NT2/D1 (cell line): ENCODE measurements at regions not wholly inside any gene's neighbourhood (a gene's known extent, or its start where the extent isn't known, plus 50 kb on each side); places are given as distances from the start of the nearest gene placed in this dataset.
"Not testable (repeated sequence)": the region's sequence is repeated elsewhere in the genome, so short reads cannot be mapped to it uniquely, and the experiment has no call there.

Source experiments
- DNase-seq: peaks from one replicate; pipeline ENCODE4 v3.0.0-alpha.2; 2011; ENCODE audit warnings: low read depth, low spot score
- H3K27me3 ChIP-seq: 2 replicates; pipeline ENCODE4 v1.6.0; 2011; ENCODE audit warnings: mild to moderate bottlenecking; ENCODE audit not compliant: insufficient read length, insufficient read depth
- H3K36me3 ChIP-seq: 2 replicates; pipeline ENCODE4 v1.6.1; 2011; ENCODE audit warnings: mild to moderate bottlenecking, low read length, mixed read lengths; ENCODE audit not compliant: insufficient read depth, insufficient read length
- H3K4me1 ChIP-seq: 2 replicates; pipeline ENCODE4 v1.5.1; 2011; ENCODE audit not compliant: insufficient read depth, insufficient read length
- H3K4me3 ChIP-seq: 2 replicates; pipeline ENCODE4 v1.5.1; 2011; ENCODE audit warnings: low read depth; ENCODE audit not compliant: insufficient read length
- H3K9ac ChIP-seq: 2 replicates; pipeline ENCODE4 v1.6.0; 2011; ENCODE audit warnings: low read depth; ENCODE audit not compliant: insufficient read length
- H3K9me3 ChIP-seq: 2 replicates; pipeline ENCODE4 v1.5.1; 2011; ENCODE audit warnings: mild to moderate bottlenecking, low read length; ENCODE audit not compliant: insufficient read depth
- SUZ12 ChIP-seq: IDR thresholded peaks from 2 replicates; pipeline ENCODE4 v1.6.1; 2011; ENCODE audit not compliant: insufficient read length, insufficient read depth; ENCODE audit errors: extremely low read depth
- YY1 ChIP-seq: IDR thresholded peaks from 2 replicates; pipeline ENCODE4 v1.6.1; 2011; ENCODE audit not compliant: insufficient read length, insufficient read depth
- ZNF274 ChIP-seq: IDR thresholded peaks from 2 replicates; pipeline ENCODE4 v1.6.1; 2011; ENCODE audit warnings: mild to moderate bottlenecking, low read depth, low read length

DNA sequence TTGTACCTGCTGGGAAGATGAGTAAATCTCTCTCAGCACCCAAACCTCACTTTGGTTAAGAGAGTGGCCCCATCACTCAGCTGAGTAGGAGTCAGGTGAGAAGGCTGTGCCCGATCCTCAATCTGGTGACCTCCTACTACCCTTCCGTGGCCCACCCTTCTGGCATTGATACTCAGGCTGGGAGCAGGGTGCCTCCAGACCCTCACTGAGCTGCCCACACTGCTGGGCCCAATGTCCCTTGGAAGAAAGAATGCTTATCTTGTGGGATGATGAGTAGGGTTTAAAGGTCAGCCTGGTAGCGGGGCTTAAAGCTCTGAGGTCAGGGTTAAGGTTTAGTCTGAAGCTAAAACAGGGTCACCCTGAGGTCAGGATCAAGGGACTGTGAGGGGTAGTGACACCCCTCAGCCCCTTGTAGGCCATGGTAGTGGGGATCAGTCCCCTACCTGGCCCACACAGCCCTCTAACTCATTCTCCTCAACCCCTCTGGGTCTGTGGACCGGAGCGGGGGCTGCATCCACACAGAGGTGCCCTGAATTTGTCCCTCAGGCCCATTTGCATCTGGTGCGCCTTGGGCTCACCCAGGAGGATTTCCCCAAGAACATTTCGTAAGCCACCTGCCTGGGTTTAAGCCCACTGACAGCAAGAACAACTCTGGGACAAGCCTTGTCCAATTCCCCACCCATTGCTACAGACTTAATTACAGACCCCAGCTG is 123.8 kb downstream of the CYP26B1 start:
- H3K4me1 ChIP-seq = no peaks in the 10 kb centered on the region
- TF ChIP-seq SUZ12 = no peak
- no peak for TF ChIP-seq ZNF274
- TF ChIP-seq YY1 = no peak
- no peak overlapping the region for H3K9ac ChIP-seq
- H3K36me3 ChIP-seq = no peaks in the 10 kb centered on the region
- no peak for DNase-seq
- H3K27me3 ChIP-seq = no peaks in the 10 kb centered on the region
- no peak overlapping the region for H3K4me3 ChIP-seq
- H3K9me3 ChIP-seq = no peaks in the 10 kb centered on the region

DNA sequence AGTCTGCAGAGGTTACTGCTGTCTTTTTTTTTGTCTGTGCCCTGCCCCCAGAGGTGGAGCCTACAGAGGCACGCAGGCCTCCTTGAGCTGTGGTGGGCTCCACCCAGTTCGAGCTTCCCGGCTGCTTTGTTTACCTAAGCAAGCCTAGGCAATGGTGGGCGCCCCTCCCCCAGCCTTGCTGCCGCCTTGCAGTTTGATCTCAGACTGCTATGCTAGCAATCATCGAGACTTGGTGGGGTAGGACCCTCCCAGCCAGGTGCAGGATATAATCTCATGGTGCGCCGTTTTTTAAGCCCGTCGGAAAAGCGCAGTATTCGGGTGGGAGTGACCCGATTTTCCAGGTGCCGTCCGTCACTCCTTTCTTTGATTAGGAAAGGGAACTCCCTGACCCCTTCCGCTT is 126.3 kb downstream of the CYP26B1 start:
- not testable (repeated sequence) for H3K36me3 ChIP-seq, H3K9ac ChIP-seq, H3K4me1 ChIP-seq, H3K9me3 ChIP-seq, DNase-seq, H3K4me3 ChIP-seq, H3K27me3 ChIP-seq

DNA sequence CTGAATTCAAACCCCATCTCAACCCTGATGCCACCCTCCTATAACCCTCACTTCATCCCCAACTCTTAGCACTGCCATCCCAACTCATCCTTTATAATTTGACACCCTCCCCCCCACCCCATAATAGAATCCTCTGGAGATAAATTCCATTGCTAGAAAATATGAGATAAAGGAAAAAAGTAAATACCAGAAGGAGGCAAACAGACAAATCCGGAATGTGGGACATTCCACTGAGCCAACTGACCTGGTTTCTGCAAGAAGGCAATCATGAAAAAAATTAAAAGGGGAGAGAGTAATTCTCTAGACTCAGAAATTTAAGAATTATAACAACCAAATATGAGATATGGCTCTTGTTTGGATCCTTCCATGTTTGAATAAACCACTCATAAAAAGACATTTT is 132.4 kb downstream of the CYP26B1 start:
- no peaks in the 10 kb centered on the region for H3K4me1 ChIP-seq
- no peak for DNase-seq
- H3K4me3 ChIP-seq = no peak overlapping the region
- TF ChIP-seq SUZ12 = no peak
- TF ChIP-seq YY1 = no peak
- no peak for TF ChIP-seq ZNF274
- no peaks in the 10 kb centered on the region for H3K27me3 ChIP-seq
- no peak overlapping the region for H3K9ac ChIP-seq
- H3K9me3 ChIP-seq = no peaks in the 10 kb centered on the region
- H3K36me3 ChIP-seq = no peaks in the 10 kb centered on the region

- H3K9ac ChIP-seq = no peak overlapping the region
- no peaks in the 10 kb centered on the region for H3K36me3 ChIP-seq
- no peaks in the 10 kb centered on the region for H3K4me1 ChIP-seq
- no peak for TF ChIP-seq YY1
- no peak for TF ChIP-seq SUZ12
- no peak for TF ChIP-seq ZNF274
- H3K27me3 ChIP-seq = no peaks in the 10 kb centered on the region
- H3K4me3 ChIP-seq = no peak overlapping the region
- H3K9me3 ChIP-seq = no peaks in the 10 kb centered on the region
- DNase-seq = no peak
These were observed 132.8 kb downstream of the CYP26B1 start for GRCh38 chr2:72014831-72015230.

DNA sequence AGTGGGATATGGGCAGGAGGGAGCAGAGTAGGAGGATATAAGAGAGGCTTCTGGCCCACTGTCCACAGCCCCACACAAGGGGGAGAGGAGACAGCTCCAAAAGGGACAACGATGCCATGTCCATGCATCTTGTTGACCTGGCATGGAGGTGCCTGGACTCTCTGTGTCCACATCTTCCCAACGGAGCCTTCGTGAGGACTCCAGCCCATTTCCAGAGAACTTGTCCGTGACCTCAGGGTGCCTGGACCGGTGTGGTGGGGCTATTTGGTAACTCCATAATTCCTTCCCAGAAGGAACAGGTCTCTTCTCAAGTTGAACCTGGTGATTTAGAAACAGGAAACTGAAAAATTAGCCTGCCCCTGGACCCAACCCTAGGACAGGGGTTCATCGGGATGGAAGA is 133.9 kb downstream of the CYP26B1 start:
- no peaks in the 10 kb centered on the region for H3K9me3 ChIP-seq
- H3K4me3 ChIP-seq = no peak overlapping the region
- TF ChIP-seq ZNF274 (no peak), SUZ12 (no peak), YY1 (no peak)
- H3K36me3 ChIP-seq = no peaks in the 10 kb centered on the region
- DNase-seq = no peak
- no peak overlapping the region for H3K9ac ChIP-seq
- H3K27me3 ChIP-seq = no peaks in the 10 kb centered on the region
- H3K4me1 ChIP-seq = no peaks in the 10 kb centered on the region

DNA sequence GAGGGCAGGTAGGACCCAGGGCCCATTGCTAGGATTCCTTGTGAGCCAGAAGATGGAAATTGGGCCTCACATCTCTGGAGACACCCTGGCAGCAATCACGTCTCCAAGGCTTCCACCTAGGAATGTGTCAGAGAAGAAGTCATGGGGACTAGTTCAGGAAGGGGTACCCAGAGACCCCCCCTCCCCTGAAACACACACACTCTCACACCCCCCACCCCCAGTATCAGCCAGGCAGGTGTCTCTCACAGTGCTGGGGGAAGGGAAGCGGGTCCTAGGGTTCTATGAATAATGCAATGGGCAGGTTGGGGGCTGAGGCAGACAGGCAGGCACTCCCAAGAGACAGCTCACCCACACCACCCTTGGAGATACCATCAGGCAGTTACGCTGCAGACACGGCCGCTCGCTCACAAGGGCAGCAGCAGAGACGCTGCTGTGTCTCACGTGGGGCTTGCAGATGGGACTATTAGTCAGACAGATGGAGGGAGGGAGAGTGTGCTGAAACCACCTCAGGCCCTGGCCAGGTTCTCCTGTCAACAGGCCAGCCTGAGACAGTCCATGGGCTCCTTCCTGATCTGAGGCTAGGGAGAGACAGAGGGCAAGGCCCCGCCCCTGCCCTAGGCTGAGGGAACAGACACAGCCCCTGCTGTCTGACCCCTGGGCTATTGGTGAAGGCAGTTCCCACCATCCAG is 134.6 kb downstream of the CYP26B1 start:
- DNase-seq = no peak
- no peaks in the 10 kb centered on the region for H3K27me3 ChIP-seq

DNA sequence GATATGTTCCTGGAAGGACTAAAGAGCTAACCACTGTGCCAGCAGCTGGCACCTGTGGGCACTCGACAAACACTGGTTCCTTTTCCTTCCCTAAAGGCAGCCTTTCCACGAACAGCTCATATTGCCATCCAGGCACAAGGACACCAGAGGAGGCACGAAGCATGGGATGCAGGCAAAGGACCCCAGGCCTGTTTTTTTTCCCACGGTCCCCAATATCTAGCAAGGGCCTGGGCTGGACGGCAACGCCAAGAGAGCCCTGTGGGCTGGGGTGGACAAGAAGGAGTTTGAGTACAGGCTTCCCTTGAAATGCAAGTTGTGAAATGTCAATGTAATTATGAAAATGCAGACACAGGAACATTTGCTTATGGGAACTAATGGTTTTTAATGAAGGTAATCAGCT is 135.9 kb downstream of the CYP26B1 start:
- no peaks in the 10 kb centered on the region for H3K27me3 ChIP-seq
- TF ChIP-seq YY1 = no peak
- TF ChIP-seq SUZ12 = no peak
- TF ChIP-seq ZNF274 = no peak
- DNase-seq = no peak
- no peaks in the 10 kb centered on the region for H3K9me3 ChIP-seq
- H3K4me3 ChIP-seq = no peak overlapping the region
- peaks cover 3% of the 10 kb centered on the region for H3K4me1 ChIP-seq
- H3K9ac ChIP-seq = no peak overlapping the region
- H3K36me3 ChIP-seq = no peaks in the 10 kb centered on the region

More for the DNA sequence above, 134.6 kb downstream of the CYP26B1 start:
- Histone ChIP-seq H3K36me3 (no peaks in the 10 kb centered on the region), H3K9ac (no peak overlapping the region), H3K4me1 (no peaks in the 10 kb centered on the region), H3K4me3 (no peak overlapping the region), H3K9me3 (no peaks in the 10 kb centered on the region)
- TF ChIP-seq YY1 (no peak), ZNF274 (no peak), SUZ12 (no peak)

DNA sequence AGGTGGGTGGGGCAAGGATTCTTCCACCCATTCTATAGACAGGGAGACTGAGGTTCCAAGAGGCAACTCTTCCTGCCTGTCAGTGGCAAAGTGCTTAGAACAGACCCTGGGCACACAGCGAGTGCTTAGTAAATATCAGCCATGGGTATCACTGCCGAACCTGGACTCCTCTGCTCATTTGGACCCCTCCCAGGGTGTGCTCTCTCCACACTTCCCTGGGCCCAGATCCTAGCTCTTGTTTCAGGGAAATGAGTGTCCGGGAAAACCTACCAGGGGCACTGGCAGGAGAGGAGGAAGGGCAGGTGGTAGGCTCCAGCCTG is 136.3 kb downstream of the CYP26B1 start:
- Histone ChIP-seq H3K4me3 (no peak overlapping the region), H3K9me3 (no peaks in the 10 kb centered on the region), H3K9ac (no peak overlapping the region), H3K4me1 (peaks cover 3% of the 10 kb centered on the region), H3K36me3 (no peaks in the 10 kb centered on the region), H3K27me3 (no peaks in the 10 kb centered on the region)
- TF ChIP-seq SUZ12 = no peak
- no peak for TF ChIP-seq YY1
- TF ChIP-seq ZNF274 = no peak
- DNase-seq = no peak
